ENCODE measurements at regions not wholly inside any gene's neighbourhood (a gene's known extent, or its start where the extent isn't known, plus 50 kb on each side); places are given as distances from the start of the nearest gene placed in this dataset.

GRCh38 chr1:219797009-219797408, 131.3 kb downstream of the SLC30A10 start:
- no peak for TF ChIP-seq CTCF (conservative IDR thresholded peaks at IDR 0.05; ENCODE audit: low read depth, low read length)
- TF ChIP-seq EZH2phosphoT487 (IDR thresholded peaks at IDR 0.05; ENCODE audit: borderline replicate concordance, low read length) = no peak

Measured in PC-3 (cell line).